Femur (tissue), 1 donor: ENCODE measurements at regions not wholly inside any gene's neighbourhood (a gene's known extent, or its start where the extent isn't known, plus 50 kb on each side); places are given as distances from the start of the nearest gene placed in this dataset.

ENCODE experiments used
- DNase-seq: peaks from one replicate; pipeline ENCODE4 v3.0.0-alpha.2; 2017

DNA sequence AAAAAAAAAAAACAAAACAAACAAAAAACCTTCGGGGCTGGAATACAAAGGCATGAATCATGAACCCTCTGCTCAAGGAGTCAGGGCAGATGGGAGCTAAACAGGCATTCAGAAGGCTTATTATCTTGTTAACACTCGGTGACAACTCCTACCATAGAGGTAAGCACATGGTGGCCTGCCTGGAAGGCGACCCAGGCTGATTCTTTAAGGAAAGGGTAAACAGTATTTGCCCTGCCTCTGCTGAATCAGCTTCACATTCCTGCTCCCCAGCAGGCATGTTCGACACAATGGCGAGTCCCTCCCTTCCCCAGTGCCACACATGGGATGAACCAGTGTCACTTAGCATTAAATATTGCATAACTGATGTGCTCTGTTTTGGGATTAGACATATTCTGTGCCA is 191.9 kb downstream of the ARL4C start:
- DNase-seq = no peak

- DNase-seq = no peak
Observed at GRCh38 chr2:234302664-234302991, 194.3 kb downstream of the ARL4C start.

DNA sequence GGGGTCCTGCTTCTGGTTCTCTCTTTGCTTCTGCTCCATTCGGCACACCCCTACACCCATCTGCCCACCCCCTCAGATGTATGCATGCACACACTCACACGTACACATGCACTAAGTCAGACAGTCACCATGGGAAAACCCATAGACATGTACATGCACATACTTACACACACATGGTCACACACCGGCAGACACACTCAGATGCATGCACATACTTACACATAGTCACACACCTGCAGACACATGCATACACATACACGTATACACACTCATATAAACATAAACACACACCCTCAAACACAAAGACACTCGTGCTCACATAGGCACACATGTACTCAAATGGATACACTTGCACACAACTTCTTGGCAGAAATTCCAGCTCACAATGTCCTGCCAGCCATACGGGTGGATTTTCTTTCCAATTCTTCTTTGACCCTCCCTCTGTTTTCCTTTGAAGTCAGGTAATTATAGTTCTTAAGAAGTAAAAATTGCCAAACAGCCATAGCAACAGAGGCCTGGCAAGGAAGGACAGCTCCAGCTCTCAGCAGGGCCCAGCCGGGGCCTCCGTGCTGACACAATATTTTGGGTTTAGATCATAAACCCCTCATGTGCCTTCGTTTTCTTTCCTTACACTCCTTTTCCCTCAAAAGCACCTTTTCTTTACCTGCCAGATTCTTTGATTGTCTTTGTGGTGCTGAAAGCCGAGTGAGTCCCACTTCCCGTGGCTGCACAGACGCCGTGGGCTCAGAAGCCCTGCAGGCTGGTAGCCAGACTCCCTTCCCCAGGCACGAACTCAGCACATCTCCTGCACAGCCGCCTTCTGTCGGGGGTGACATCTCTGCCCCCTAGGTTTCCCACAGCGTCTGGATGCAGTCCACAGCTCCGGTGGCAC is 195.7 kb downstream of the ARL4C start:
- DNase-seq = no peak

GRCh38 chr2:234300391-234300925 is 196.4 kb downstream of the ARL4C start:
- DNase-seq = no peak

GRCh38 chr2:234298918-234299317 is 198.0 kb downstream of the ARL4C start:
- no peak for DNase-seq

DNA sequence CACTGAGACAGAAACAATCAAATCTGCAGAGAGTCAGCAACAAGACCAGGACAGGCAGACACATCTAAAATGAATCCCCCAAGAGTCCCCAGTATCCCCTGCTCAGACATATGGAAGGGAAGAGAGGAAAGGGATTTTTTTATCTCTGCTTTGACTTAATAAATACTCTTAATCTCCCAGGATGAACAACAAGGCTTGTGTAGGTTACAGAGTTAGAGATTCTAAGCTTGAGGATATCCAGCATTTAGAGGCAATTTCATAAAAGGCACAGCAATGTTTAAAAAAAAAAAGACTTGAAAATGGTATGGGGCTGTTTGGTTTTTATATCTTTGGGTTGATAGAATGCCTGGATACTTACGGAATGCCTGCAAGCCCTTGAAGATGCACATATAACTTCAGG is 199.9 kb downstream of the ARL4C start:
- DNase-seq = no peak

DNA sequence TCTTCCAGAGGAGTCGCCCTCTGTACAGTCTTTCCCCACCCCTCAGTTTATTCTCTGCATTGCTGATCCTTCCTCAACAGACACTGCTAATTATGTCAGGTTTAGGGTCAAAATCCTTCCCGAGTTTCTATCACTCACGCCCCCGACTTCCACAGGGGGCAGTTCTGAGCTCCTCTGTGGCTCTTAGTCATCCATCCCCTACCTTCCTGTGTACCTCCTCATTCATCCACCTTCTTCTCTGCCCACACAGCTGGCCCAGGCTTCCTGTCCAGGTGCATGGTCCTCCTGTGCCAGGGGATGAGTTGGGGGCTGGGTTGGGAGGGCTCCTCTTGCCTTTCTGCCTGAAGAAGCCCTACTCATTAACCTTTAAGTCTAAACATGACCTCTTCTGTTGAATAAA is 202.9 kb downstream of the ARL4C start:
- no peak for DNase-seq

DNA sequence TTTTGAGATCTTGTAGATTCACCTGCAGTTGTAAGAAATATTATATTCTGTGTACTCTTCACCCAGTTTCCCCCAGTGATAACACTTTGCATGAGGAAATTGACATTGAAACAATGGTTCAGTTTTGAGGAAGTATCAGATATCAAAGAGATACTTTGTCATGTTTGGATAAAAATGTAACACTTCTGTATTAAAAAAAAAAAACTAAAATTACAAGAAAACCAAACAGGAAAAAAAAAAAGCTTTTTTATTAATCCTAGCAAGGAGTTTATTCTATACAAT is 204.0 kb downstream of the ARL4C start:
- DNase-seq = no peak

- DNase-seq = no peak
Observed at GRCh38 chr2:234292205-234292961, 204.5 kb downstream of the ARL4C start.

DNA sequence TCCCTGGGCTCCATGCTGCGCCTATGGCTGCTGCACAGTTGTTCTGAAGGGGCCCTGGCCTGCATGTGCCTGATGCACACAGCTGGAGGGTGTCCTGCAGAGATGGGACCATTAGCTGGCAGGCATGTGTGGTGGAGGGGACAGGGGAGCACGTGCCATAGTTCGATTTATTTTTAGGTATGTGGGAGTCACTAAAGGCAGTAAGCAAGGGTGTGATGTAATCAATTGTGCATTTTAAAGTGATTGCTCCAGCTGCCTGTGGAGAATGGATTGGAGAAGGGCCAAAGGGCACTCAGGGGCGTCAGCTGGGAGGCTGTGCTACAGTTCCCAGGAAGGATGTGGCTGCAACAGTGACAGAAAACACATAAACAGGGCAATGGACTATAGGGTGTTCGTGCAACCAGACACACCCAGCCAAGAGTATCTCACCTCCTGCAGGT is 205.1 kb downstream of the ARL4C start:
- peak; percentile 49 for DNase-seq

DNA sequence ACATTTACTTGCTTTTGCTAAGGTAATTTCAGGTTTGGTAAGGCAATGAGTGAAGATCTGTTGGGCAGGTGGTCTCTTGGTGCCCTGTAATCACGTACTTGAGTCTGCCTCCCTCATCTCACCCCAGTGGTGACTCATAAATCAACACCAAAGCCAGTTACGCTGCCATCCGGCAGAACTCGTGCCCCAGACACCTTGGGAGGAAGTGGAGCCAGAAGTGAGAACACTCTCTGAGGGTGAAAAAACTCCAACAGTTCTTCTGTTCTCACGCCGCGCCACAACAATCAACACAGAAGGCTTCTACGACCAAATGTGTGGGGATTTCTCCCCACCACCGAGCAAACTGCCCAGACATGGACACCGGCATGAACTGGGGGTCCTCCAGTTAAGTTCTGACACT is 206.2 kb downstream of the ARL4C start:
- DNase-seq = no peak

- DNase-seq = no peak
Observed at GRCh38 chr2:234289834-234290590, 206.9 kb downstream of the ARL4C start.

DNA sequence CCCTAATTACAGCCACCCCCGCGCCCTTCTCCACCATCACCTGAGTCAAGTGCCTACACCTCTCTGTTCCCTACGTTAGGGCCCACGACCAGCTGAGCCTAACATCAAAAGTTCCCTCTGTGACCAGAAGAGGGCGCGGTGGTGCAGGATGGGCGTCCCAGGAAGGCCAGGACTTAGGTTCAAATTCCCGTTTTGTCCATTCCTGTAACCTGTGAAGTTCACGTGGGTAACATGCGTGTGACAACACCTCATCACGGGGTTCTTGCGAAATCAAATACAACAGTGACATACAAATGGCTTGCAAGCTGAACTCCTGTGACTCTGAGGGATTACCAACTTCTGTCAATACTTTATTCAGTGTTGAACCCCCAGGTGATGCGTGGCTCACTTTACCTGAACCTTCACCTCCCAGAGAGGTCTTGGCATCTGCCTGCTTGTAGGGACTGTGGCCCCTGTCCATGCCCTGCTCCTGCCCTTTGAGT is 207.9 kb downstream of the ARL4C start:
- peak; percentile 44 for DNase-seq

DNA sequence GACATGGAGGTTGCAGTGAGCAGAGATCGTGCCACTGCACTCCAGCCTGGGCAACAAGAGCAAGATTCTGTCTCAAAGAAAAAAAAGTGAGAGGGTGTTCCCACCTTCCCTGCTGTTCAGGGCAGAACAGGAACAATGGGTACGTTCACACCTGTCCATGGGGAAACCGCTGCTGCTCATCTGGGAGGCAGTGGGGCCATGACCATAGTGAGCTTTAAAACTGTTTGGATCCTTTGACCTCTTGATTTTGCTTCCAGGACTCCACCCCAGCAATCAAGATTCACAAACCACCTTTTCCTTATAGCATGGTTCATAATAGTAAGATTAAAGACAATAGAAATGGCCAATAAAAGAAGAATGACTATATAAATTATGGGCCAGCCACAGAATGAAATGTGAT is 209.2 kb downstream of the ARL4C start:
- no peak for DNase-seq

- DNase-seq = no peak
Observed at GRCh38 chr2:234286956-234287355, 209.9 kb downstream of the ARL4C start.

GRCh38 chr2:234286118-234286598 is 210.7 kb downstream of the ARL4C start:
- DNase-seq = no peak

GRCh38 chr2:234285541-234285940 is 211.3 kb downstream of the ARL4C start:
- no peak for DNase-seq

- DNase-seq = no peak
Observed at GRCh38 chr2:234279637-234280036, 217.2 kb downstream of the ARL4C start.

DNA sequence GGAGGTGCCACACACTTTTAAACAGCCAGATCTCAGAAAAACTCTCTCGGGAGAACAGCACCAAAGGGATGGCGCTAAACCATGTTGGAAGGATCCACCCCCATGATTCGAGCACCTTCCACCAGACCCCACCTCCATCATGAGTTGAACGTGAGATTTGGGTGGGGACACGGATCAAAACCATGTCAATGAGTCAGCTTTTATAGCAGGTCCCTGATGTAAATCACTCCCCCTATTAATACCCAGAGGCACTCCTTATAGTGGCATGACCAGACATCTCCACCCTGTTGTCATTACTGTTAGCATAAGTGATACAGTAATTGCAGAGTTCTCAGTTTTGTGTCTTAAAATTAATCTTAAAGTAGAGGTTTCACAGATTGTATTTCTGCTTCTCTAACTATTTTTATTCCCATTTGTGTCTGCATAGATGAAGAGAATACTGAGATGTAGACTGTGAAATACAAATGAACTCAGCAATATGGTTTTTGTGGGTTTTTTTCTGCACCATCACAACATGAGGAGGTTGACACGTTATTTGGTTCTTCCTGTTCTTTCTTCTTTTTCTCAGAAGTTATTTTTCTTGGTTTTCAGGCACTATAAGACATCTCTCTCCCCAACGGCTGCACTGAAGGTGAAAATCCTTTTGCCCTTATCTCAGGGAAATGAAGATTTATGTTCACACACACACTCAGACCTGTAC is 218.2 kb downstream of the ARL4C start:
- DNase-seq = no peak

DNA sequence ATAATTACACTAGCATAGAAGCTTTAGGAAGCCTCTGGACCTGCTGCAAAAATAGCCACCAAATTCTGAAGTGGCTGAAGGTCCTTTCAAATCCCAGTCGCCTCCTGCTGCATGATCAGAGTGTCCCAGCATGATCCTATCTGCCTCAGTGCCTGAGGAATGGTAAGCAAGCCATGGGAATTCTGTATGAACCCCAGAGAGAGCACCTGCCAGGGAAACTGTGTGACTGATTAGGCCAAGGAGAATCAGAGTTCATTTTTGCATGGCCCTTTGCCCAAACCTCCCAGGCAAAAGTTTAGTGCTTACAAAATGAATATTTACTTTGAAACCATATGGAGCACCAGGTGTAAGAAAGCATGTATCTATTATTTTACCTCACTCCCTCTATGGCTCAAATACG is 221.4 kb downstream of the ARL4C start:
- DNase-seq = no peak

- DNase-seq = no peak
Observed at GRCh38 chr2:234273887-234274584, 222.8 kb downstream of the ARL4C start.
